ENCODE measurements at regions not wholly inside any gene's neighbourhood (a gene's known extent, or its start where the extent isn't known, plus 50 kb on each side); places are given as distances from the start of the nearest gene placed in this dataset.

GRCh38 chr7:145269418-145270161 is 433.7 kb upstream of the TPK1 start:
- Histone ChIP-seq H2AFZ (ENCODE audit: low read depth, low read length, poor library complexity, severe bottlenecking) (no peak overlapping the region), H3K9me3 (ENCODE audit: control insufficient read depth in 1 of 2, insufficient read depth in 1 of 2, low read depth in 1 of 2, low read length in 2 of 2) (peaks cover 0 to 8% of the 10 kb centered on the region in 2 experiments; a peak in 2 of 4 replicates), H3K79me2 (ENCODE audit: insufficient read depth, low read length) (no peaks in the 10 kb centered on the region), H3K4me1 (ENCODE audit: control insufficient read depth in 1 of 2, insufficient read depth in 2 of 2, low read length in 2 of 2) (no peaks in the 10 kb centered on the region), H3K4me2 (ENCODE audit: low read length) (no peak overlapping the region), H3K27ac (ENCODE audit: low read depth, low read length) (no peak overlapping the region), H3K27me3 (ENCODE audit: insufficient read depth, low read length) (no peaks in the 10 kb centered on the region), H3K9ac (ENCODE audit: low read length) (no peak overlapping the region), H3K36me3 (ENCODE audit: control insufficient read depth in 1 of 2, insufficient read depth in 2 of 2, low read length in 2 of 2) (no peaks in the 10 kb centered on the region), H3K9me2 (ENCODE audit: insufficient read depth) (no peaks in the 10 kb centered on the region), H3K4me3 (replicated peaks in 1 of 2; ENCODE audit: low read depth in 1 of 2, low read length in 2 of 2) (no peak overlapping the region), H4K20me1 (ENCODE audit: insufficient read depth) (no peaks in the 10 kb centered on the region)
- ATAC-seq (no peak), DNase-seq (ENCODE audit: low read depth, low spot score) (no peak)
- RAD21 ChIA-PET (ENCODE audit: low non-redundant PET in 1 of 2, low total read pairs in 2 of 2, uncharacterized antibody in 2 of 2, unreplicated experiment in 2 of 2): no interaction called here
- CTCF ChIA-PET: no interaction called here
- intact Hi-C loops (cut with micrococcal nuclease): no loop called here
- TF ChIP-seq FOSL1 (IDR thresholded peaks at IDR 0.05; ENCODE audit: low read depth) (no peak), YY1 (IDR thresholded peaks at IDR 0.05; ENCODE audit: extremely low read depth, insufficient replicate concordance, low read depth, low read length) (no peak), TCF7L2 (IDR thresholded peaks at IDR 0.05; ENCODE audit: borderline replicate concordance, extremely low read depth, insufficient read depth, insufficient read length) (no peak), SP1 (IDR thresholded peaks at IDR 0.05; ENCODE audit: low read depth) (no peak), CEBPB (IDR thresholded peaks at IDR 0.05; ENCODE audit: low read depth) (no peak), EZH2phosphoT487 (IDR thresholded peaks at IDR 0.05; ENCODE audit: borderline replicate concordance) (no peak)
- BruUV-seq (replicated peaks): no TSS peak
- POLR2A ChIA-PET: no interaction called here

GRCh38 chr7:145265180-145265579 is 429.3 kb upstream of the TPK1 start:
- Histone ChIP-seq H3K27me3 (ENCODE audit: insufficient read depth, low read length) (no peaks in the 10 kb centered on the region), H3K9ac (ENCODE audit: low read length) (no peak overlapping the region), H4K20me1 (ENCODE audit: insufficient read depth) (no peaks in the 10 kb centered on the region), H3K4me3 (replicated peaks in 1 of 2; ENCODE audit: low read depth in 1 of 2, low read length in 2 of 2) (no peak overlapping the region), H3K9me3 (ENCODE audit: control insufficient read depth in 1 of 2, insufficient read depth in 1 of 2, low read depth in 1 of 2, low read length in 2 of 2) (peaks cover 0 to 17% of the 10 kb centered on the region in 2 experiments; a peak in 2 of 4 replicates), H2AFZ (ENCODE audit: low read depth, low read length, poor library complexity, severe bottlenecking) (no peak overlapping the region), H3K4me2 (ENCODE audit: low read length) (no peak overlapping the region), H3K9me2 (ENCODE audit: insufficient read depth) (no peaks in the 10 kb centered on the region), H3K79me2 (ENCODE audit: insufficient read depth, low read length) (no peaks in the 10 kb centered on the region), H3K36me3 (ENCODE audit: control insufficient read depth in 1 of 2, insufficient read depth in 2 of 2, low read length in 2 of 2) (no peaks in the 10 kb centered on the region), H3K4me1 (ENCODE audit: control insufficient read depth in 1 of 2, insufficient read depth in 2 of 2, low read length in 2 of 2) (no peaks in the 10 kb centered on the region), H3K27ac (ENCODE audit: low read depth, low read length) (no peak overlapping the region)
- no peak for ATAC-seq
- no TSS peak for BruUV-seq (replicated peaks)
- ChIA-PET CTCF (no interaction called here), RAD21 (ENCODE audit: low non-redundant PET in 1 of 2, low total read pairs in 2 of 2, uncharacterized antibody in 2 of 2, unreplicated experiment in 2 of 2) (no interaction called here), POLR2A (no interaction called here)
- no peak for DNase-seq (ENCODE audit: low read depth, low spot score)
- intact Hi-C loops (cut with micrococcal nuclease): no loop called here
- TF ChIP-seq POLR2A (IDR thresholded peaks at IDR 0.05; ENCODE audit: borderline replicate concordance, extremely low read depth, insufficient read depth, insufficient read length): no peak
- TF ChIP-seq EGR1 (IDR thresholded peaks at IDR 0.05; ENCODE audit: low read depth): no peak
- no peak for TF ChIP-seq REST (IDR thresholded peaks at IDR 0.05; ENCODE audit: low read depth)
- TF ChIP-seq, protein P1, sequence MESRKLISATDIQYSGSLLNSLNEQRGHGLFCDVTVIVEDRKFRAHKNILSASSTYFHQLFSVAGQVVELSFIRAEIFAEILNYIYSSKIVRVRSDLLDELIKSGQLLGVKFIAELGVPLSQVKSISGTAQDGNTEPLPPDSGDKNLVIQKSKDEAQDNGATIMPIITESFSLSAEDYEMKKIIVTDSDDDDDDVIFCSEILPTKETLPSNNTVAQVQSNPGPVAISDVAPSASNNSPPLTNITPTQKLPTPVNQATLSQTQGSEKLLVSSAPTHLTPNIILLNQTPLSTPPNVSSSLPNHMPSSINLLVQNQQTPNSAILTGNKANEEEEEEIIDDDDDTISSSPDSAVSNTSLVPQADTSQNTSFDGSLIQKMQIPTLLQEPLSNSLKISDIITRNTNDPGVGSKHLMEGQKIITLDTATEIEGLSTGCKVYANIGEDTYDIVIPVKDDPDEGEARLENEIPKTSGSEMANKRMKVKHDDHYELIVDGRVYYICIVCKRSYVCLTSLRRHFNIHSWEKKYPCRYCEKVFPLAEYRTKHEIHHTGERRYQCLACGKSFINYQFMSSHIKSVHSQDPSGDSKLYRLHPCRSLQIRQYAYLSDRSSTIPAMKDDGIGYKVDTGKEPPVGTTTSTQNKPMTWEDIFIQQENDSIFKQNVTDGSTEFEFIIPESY (IDR thresholded peaks at IDR 0.05; ENCODE audit: extremely low read depth, insufficient replicate concordance, low read length): no peak
- no peak for TF ChIP-seq FOSL1 (IDR thresholded peaks at IDR 0.05; ENCODE audit: low read depth)
- TF ChIP-seq SRF (IDR thresholded peaks at IDR 0.05; ENCODE audit: low read depth): no peak
- TF ChIP-seq CEBPB (IDR thresholded peaks at IDR 0.05; ENCODE audit: low read depth): no peak
- TF ChIP-seq EZH2 (IDR thresholded peaks at IDR 0.05): no peak
- TF ChIP-seq, protein P2, sequence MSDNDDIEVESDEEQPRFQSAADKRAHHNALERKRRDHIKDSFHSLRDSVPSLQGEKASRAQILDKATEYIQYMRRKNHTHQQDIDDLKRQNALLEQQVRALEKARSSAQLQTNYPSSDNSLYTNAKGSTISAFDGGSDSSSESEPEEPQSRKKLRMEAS (IDR thresholded peaks at IDR 0.05): no peak
- TF ChIP-seq YY1 (IDR thresholded peaks at IDR 0.05; ENCODE audit: extremely low read depth, insufficient replicate concordance, low read depth, low read length): no peak
- no peak for TF ChIP-seq ELF1 (IDR thresholded peaks at IDR 0.05; ENCODE audit: borderline replicate concordance, low read depth)
- no peak for TF ChIP-seq JUND (IDR thresholded peaks at IDR 0.05)
- TF ChIP-seq EZH2phosphoT487 (IDR thresholded peaks at IDR 0.05; ENCODE audit: borderline replicate concordance): no peak

Data from HCT116 (cell line).